Small intestine (tissue), 7 donors: ENCODE measurements at regions not wholly inside any gene's neighbourhood (a gene's known extent, or its start where the extent isn't known, plus 50 kb on each side); places are given as distances from the start of the nearest gene placed in this dataset.

Source experiments
- DNase-seq, 2 donors: peaks; one replicate each; pipeline versions ENCODE4 v3.0.0 to v3.0.0-alpha.2; 2013
- FAIRE-seq: peaks from 2 replicates; lab custom pipeline; 2012; peaks lifted over from hg19 to GRCh38; lab: Jason Lieb, UNC
- H3K27ac ChIP-seq, 3 donors: one replicate each; pipeline ENCODE4 v1.5.1; 2013; ENCODE audit warnings: low read length in 2 of 3, mild to moderate bottlenecking in 2 of 3, control low read depth in 1 of 3, inconsistent platforms in 1 of 3, low read depth in 1 of 3, moderate library complexity in 1 of 3
- H3K27me3 ChIP-seq, 3 donors: one replicate each; pipeline ENCODE4 v1.6.1; 2013; ENCODE audit warnings: low read length in 3 of 3, inconsistent platforms in 1 of 3; ENCODE audit not compliant: control insufficient read depth in 3 of 3, insufficient read depth in 3 of 3
- H3K36me3 ChIP-seq, 3 donors: one replicate each; pipeline ENCODE4 v1.6.1; 2013; ENCODE audit warnings: low read length in 3 of 3, inconsistent platforms in 1 of 3, low read depth in 1 of 3, mild to moderate bottlenecking in 1 of 3, moderate library complexity in 1 of 3; ENCODE audit not compliant: control insufficient read depth in 3 of 3, insufficient read depth in 2 of 3
- H3K4me1 ChIP-seq, 3 donors: one replicate each; pipeline ENCODE4 v1.6.1; 2013; ENCODE audit warnings: low read length in 2 of 3, inconsistent platforms in 1 of 3, low read depth in 1 of 3, mild to moderate bottlenecking in 1 of 3, moderate library complexity in 1 of 3; ENCODE audit not compliant: control insufficient read depth in 3 of 3, insufficient read depth in 2 of 3
- H3K4me3 ChIP-seq, 3 donors: one replicate each; pipeline ENCODE4 v1.5.1; 2013; ENCODE audit warnings: low read length in 3 of 3, control low read depth in 1 of 3, inconsistent platforms in 1 of 3, low read depth in 1 of 3, mild to moderate bottlenecking in 1 of 3, moderate library complexity in 1 of 3
- H3K9me3 ChIP-seq, 2 donors: one replicate each; pipeline ENCODE4 v1.6.1; 2013; ENCODE audit warnings: low read depth in 1 of 2, low read length in 1 of 2; ENCODE audit not compliant: control insufficient read depth in 2 of 2, insufficient read depth in 1 of 2
- WGBS, 3 donors: extraction: QIAGEN DNeasy Blood & Tissue Kit; methylation state at CpG; one replicate each; pipeline ENCODE4 v1.1.7; 2013; 5-methylcytosine and 5-hydroxymethylcytosine counted together
- donor health status: healthy with polysubstance abuse.
- donor health status: control.
- donor health status: control.
- donor health status: Bipolar disorder and iron deficiency.
- donor health status: healthy.

GRCh38 chr17:77427391-77427991 lies 286.7 kb downstream of the SEC14L1 start:
- Histone ChIP-seq H3K4me3 (no peak overlapping the region), H3K27ac (peak overlapping the region in 2 of 3 donors; percentile 20 to 85), H3K27me3 (no peaks in the 10 kb centered on the region), H3K9me3 (no peaks in the 10 kb centered on the region), H3K36me3 (peaks cover 0 to 94% (median 0%) of the 10 kb centered on the region in 3 donors), H3K4me1 (peaks cover 1 to 65% (median 22%) of the 10 kb centered on the region in 3 donors)
- DNase-seq: no peak
- 48 to 61% (median 56%) methylated on average over 14 of the region's 14 CpGs for WGBS, 3 donors
- FAIRE-seq: no peak

GRCh38 chr17:77428020-77428748 lies 287.4 kb downstream of the SEC14L1 start:
- H3K27me3 ChIP-seq: no peaks in the 10 kb centered on the region
- WGBS, 3 donors: 76 to 84% (median 82%) methylated on average over 12 to 13 of the region's 13 CpGs

GRCh38 chr17:77428749-77429368 lies 288.1 kb downstream of the SEC14L1 start:
- 72 to 80% (median 74%) methylated on average over 16 of the region's 16 CpGs for WGBS, 3 donors
- no peaks in the 10 kb centered on the region for H3K9me3 ChIP-seq
- no peak overlapping the region for H3K4me3 ChIP-seq
- DNase-seq (no peak), FAIRE-seq (no peak)
- H3K36me3 ChIP-seq: peaks cover 0 to 93% (median 0%) of the 10 kb centered on the region in 3 donors
- H3K27ac ChIP-seq: no peak overlapping the region
- peaks cover 1 to 73% (median 25%) of the 10 kb centered on the region in 3 donors for H3K4me1 ChIP-seq
- H3K27me3 ChIP-seq: no peaks in the 10 kb centered on the region

More at GRCh38 chr17:77428020-77428748, 287.4 kb downstream of the SEC14L1 start:
- Histone ChIP-seq H3K4me3 (no peak overlapping the region), H3K27ac (peak overlapping the region in 2 of 3 donors; percentile 20 to 35), H3K4me1 (peaks cover 1 to 70% (median 22%) of the 10 kb centered on the region in 3 donors), H3K36me3 (peaks cover 0 to 93% (median 0%) of the 10 kb centered on the region in 3 donors), H3K9me3 (no peaks in the 10 kb centered on the region)
- FAIRE-seq (no peak), DNase-seq (no peak)

- peaks cover 1 to 73% (median 29%) of the 10 kb centered on the region in 3 donors for H3K4me1 ChIP-seq
- FAIRE-seq: no peak
- H3K27ac ChIP-seq: peak overlapping the region in 2 of 3 donors; percentile 41 to 42
- 57 to 76% (median 73%) methylated on average over 14 of the region's 14 CpGs for WGBS, 3 donors
- peaks cover 0 to 93% (median 0%) of the 10 kb centered on the region in 3 donors for H3K36me3 ChIP-seq
- DNase-seq: no peak
- no peaks in the 10 kb centered on the region for H3K9me3 ChIP-seq
- H3K27me3 ChIP-seq: no peaks in the 10 kb centered on the region
- H3K4me3 ChIP-seq: no peak overlapping the region
Observed at GRCh38 chr17:77429369-77429968, 288.7 kb downstream of the SEC14L1 start.

- peak overlapping the region; percentile 4 to 81 (median 41) for H3K27ac ChIP-seq
- peaks cover 0 to 94% (median 0%) of the 10 kb centered on the region in 3 donors for H3K36me3 ChIP-seq
- 30 to 47% (median 46%) methylated on average over 15 to 16 of the region's 16 CpGs for WGBS, 3 donors
- no peak overlapping the region for H3K4me3 ChIP-seq
- DNase-seq: peak; percentile 81 to 89
- no peaks in the 10 kb centered on the region for H3K9me3 ChIP-seq
- FAIRE-seq: no peak
- no peaks in the 10 kb centered on the region for H3K27me3 ChIP-seq
- peaks cover 1 to 73% (median 29%) of the 10 kb centered on the region in 3 donors for H3K4me1 ChIP-seq
Observed at GRCh38 chr17:77429969-77430752, 289.4 kb downstream of the SEC14L1 start.

GRCh38 chr17:77432034-77432661 lies 291.4 kb downstream of the SEC14L1 start:
- no peak overlapping the region for H3K4me3 ChIP-seq
- H3K27me3 ChIP-seq: no peaks in the 10 kb centered on the region
- H3K9me3 ChIP-seq: no peaks in the 10 kb centered on the region
- H3K27ac ChIP-seq: no peak overlapping the region
- H3K4me1 ChIP-seq: peaks cover 0 to 73% (median 29%) of the 10 kb centered on the region in 3 donors
- peaks cover 0 to 91% (median 0%) of the 10 kb centered on the region in 3 donors for H3K36me3 ChIP-seq
- WGBS, 3 donors: 90 to 94% (median 91%) methylated on average over 16 of the region's 16 CpGs
- DNase-seq (no peak), FAIRE-seq (no peak)

GRCh38 chr17:77432742-77433141 lies 292.0 kb downstream of the SEC14L1 start:
- no peaks in the 10 kb centered on the region for H3K27me3 ChIP-seq
- H3K4me1 ChIP-seq: peaks cover 0 to 74% (median 26%) of the 10 kb centered on the region in 3 donors
- no peak for DNase-seq
- no peak for FAIRE-seq
- WGBS, 3 donors: 75 to 87% (median 76%) methylated on average over 10 of the region's 10 CpGs
- H3K4me3 ChIP-seq: no peak overlapping the region
- H3K27ac ChIP-seq: peak overlapping the region in 1 of 3 donors; percentile 29
- peaks cover 0 to 91% (median 0%) of the 10 kb centered on the region in 3 donors for H3K36me3 ChIP-seq
- H3K9me3 ChIP-seq: no peaks in the 10 kb centered on the region
